ENCODE measurements at regions not wholly inside any gene's neighbourhood (a gene's known extent, or its start where the extent isn't known, plus 50 kb on each side); places are given as distances from the start of the nearest gene placed in this dataset.

- H3K4me3 ChIP-seq: no peak overlapping the region
- no peaks in the 10 kb centered on the region for H3K36me3 ChIP-seq
- peaks cover 0 to 55% (median 9%) of the 10 kb centered on the region in 12 donors for H3K9me3 ChIP-seq
- no peak for DNase-seq
- ATAC-seq: no peak
- intact Hi-C loops (cut with DNase I): no loop called here
- H3K27ac ChIP-seq: no peak overlapping the region
- no peaks in the 10 kb centered on the region for H3K4me1 ChIP-seq
- no peak for TF ChIP-seq CTCF (IDR thresholded peaks at IDR 0.05)
- TF ChIP-seq POLR2A (IDR thresholded peaks at IDR 0.05): no peak
- H3K27me3 ChIP-seq: no peaks in the 10 kb centered on the region
These were observed 308.6 kb upstream of the PBX1 start for GRCh38 chr1:164250365-164250764.

- Histone ChIP-seq H3K27ac (no peak overlapping the region), H3K4me3 (no peak overlapping the region), H3K27me3 (no peaks in the 10 kb centered on the region), H3K4me1 (no peaks in the 10 kb centered on the region), H3K9me3 (peaks cover 0 to 31% (median 2%) of the 10 kb centered on the region in 12 donors), H3K36me3 (no peaks in the 10 kb centered on the region)
- ATAC-seq (no peak), DNase-seq (no peak)
- intact Hi-C loops (cut with DNase I): no loop called here
- TF ChIP-seq POLR2A (IDR thresholded peaks at IDR 0.05) (no peak), CTCF (IDR thresholded peaks at IDR 0.05) (no peak)
- 70 to 86% (median 79%) methylated on average over 3 of the region's 3 CpGs for WGBS, 4 donors
These were observed 302.5 kb upstream of the PBX1 start for GRCh38 chr1:164256456-164256855.

GRCh38 chr1:164261691-164262240, 297.2 kb upstream of the PBX1 start:
- Histone ChIP-seq H3K27ac (no peak overlapping the region), H3K9me3 (no peaks in the 10 kb centered on the region), H3K4me1 (no peaks in the 10 kb centered on the region), H3K36me3 (no peaks in the 10 kb centered on the region), H3K27me3 (no peaks in the 10 kb centered on the region), H3K4me3 (no peak overlapping the region)
- ATAC-seq (no peak), DNase-seq (no peak)
- 75 to 89% (median 85%) methylated on average over 2 of the region's 2 CpGs for WGBS, 4 donors
- intact Hi-C loops (cut with DNase I): no loop called here
- TF ChIP-seq CTCF (IDR thresholded peaks at IDR 0.05): no peak
- TF ChIP-seq POLR2A (IDR thresholded peaks at IDR 0.05): no peak

GRCh38 chr1:164263540-164263939, 295.4 kb upstream of the PBX1 start:
- 79 to 85% (median 82%) methylated on average over 3 of the region's 3 CpGs for WGBS, 4 donors
- intact Hi-C loops (cut with DNase I): no loop called here
- DNase-seq: no peak
- TF ChIP-seq CTCF (IDR thresholded peaks at IDR 0.05): no peak
- no peak for TF ChIP-seq POLR2A (IDR thresholded peaks at IDR 0.05)
- no peaks in the 10 kb centered on the region for H3K4me1 ChIP-seq
- H3K27me3 ChIP-seq: no peaks in the 10 kb centered on the region
- H3K9me3 ChIP-seq: no peaks in the 10 kb centered on the region
- H3K4me3 ChIP-seq: no peak overlapping the region
- no peaks in the 10 kb centered on the region for H3K36me3 ChIP-seq
- H3K27ac ChIP-seq: no peak overlapping the region
- no peak for ATAC-seq

All from heart left ventricle (tissue), 16 donors.